ENCODE measurements at regions not wholly inside any gene's neighbourhood (a gene's known extent, or its start where the extent isn't known, plus 50 kb on each side); places are given as distances from the start of the nearest gene placed in this dataset.
"Not testable (repeated sequence)": the region's sequence is repeated elsewhere in the genome, so short reads cannot be mapped to it uniquely, and the experiment has no call there.

GRCh38 chr14:81584495-81584894 lies 50.8 kb upstream of the SEL1L start:
- WGBS (ENCODE audit: insufficient coverage, low lambda C conversion rate) = 100% methylated on average over 1 of the region's 2 CpGs
- peaks cover 1% of the 10 kb centered on the region for H3K4me1 ChIP-seq (ENCODE audit: control insufficient read depth, insufficient read depth, low read length)
- no peaks in the 10 kb centered on the region for H3K9me3 ChIP-seq (ENCODE audit: control insufficient read depth, low read depth, low read length)
- no peak overlapping the region for H3K4me3 ChIP-seq (ENCODE audit: low read length)
- DNase-seq = no peak
- no peaks in the 10 kb centered on the region for H3K36me3 ChIP-seq (ENCODE audit: control insufficient read depth, insufficient read depth, low read length)
- no peaks in the 10 kb centered on the region for H3K27me3 ChIP-seq (ENCODE audit: control insufficient read depth, insufficient read depth, low read length)
- no peak overlapping the region for H3K27ac ChIP-seq (ENCODE audit: low read length)

DNA sequence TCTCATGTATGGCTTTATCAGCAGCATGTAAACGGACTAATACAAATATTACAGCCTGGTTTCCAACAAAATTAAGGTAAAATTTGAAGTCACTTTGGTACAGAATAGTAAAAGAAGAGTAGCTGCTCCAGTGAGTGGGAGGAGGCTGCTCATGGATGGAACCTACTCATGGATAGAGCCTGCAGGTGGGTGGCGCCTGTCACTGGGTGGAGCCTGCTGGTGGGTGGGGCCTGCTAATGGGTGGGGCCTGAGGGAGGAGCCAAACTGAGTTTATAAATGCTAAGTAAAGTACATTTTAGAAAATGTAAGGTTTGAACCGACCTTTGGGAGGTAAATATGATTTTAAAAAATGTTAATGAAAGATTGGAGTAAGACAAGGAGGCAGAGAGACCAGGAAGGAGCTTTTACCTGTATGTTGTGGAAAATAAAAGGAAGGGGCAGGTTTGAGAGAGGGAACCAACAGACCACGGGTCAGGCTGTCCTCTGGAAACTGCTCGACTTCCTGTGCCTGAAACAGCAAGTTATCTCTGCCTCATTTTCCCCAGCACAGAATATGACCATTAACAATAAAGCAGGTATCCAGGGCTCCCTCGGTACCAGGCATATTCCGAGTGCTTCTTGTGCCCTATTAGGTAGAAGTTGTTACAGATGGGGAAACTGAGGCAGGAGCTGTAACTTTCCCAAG lies 55.9 kb upstream of the SEL1L start:
- Histone ChIP-seq H3K27me3 (ENCODE audit: control insufficient read depth, insufficient read depth, low read length) (no peaks in the 10 kb centered on the region), H3K4me1 (ENCODE audit: control insufficient read depth, insufficient read depth, low read length) (no peaks in the 10 kb centered on the region), H3K36me3 (ENCODE audit: control insufficient read depth, insufficient read depth, low read length) (no peaks in the 10 kb centered on the region), H3K4me3 (ENCODE audit: low read length) (no peak overlapping the region), H3K9me3 (ENCODE audit: control insufficient read depth, low read depth, low read length) (no peaks in the 10 kb centered on the region), H3K27ac (ENCODE audit: low read length) (no peak overlapping the region)
- 100% methylated on average over 2 of the region's 7 CpGs for WGBS (ENCODE audit: insufficient coverage, low lambda C conversion rate)
- no peak for DNase-seq

DNA sequence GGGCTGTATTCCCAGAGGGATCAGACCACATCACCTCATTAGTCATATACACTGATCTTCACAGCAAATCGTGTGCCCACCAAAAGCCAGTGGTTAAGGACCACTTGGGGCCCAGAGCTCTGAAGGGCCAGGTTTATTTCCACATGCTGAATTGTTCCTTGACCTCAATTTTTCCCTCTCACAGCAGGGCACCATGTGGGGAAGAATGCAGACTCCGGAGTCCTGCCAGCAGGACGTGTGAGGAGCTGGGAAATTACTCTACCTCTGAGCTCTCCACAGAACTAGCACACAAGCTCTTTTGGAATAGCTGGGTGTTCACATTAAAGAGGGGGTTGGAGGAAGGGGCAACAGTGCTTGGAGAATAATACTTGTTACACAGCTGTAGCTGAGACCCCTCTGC lies 57.6 kb upstream of the SEL1L start:
- H3K27me3 ChIP-seq (ENCODE audit: control insufficient read depth, insufficient read depth, low read length) = no peaks in the 10 kb centered on the region
- no peak overlapping the region for H3K27ac ChIP-seq (ENCODE audit: low read length)
- no peaks in the 10 kb centered on the region for H3K9me3 ChIP-seq (ENCODE audit: control insufficient read depth, low read depth, low read length)
- no peak overlapping the region for H3K4me3 ChIP-seq (ENCODE audit: low read length)
- H3K36me3 ChIP-seq (ENCODE audit: control insufficient read depth, insufficient read depth, low read length) = no peaks in the 10 kb centered on the region
- no peaks in the 10 kb centered on the region for H3K4me1 ChIP-seq (ENCODE audit: control insufficient read depth, insufficient read depth, low read length)
- WGBS (ENCODE audit: insufficient coverage, low lambda C conversion rate) = no CpG with 5 or more reads among the region's 3 CpGs
- no peak for DNase-seq

DNA sequence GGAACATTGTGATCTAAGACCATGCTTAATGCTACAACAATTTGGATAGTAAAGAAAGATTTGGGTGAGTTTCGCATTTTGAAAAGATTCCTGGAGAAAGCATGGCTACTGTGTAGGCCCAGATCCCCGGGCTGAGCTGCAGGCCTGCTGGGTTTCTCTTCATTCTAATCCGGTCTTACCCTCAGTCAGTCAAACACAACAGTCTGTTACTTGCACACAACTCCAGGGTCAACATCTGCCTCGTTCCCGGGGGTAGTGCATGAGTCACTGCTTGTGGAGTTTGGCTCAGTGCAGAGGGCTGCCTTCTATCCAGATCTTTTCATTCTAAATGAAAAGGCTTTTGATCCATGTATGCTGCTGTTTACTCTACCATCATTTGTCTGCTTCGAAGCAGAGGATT lies 60.4 kb upstream of the SEL1L start:
- no peaks in the 10 kb centered on the region for H3K9me3 ChIP-seq (ENCODE audit: control insufficient read depth, low read depth, low read length)
- DNase-seq = no peak
- no peaks in the 10 kb centered on the region for H3K27me3 ChIP-seq (ENCODE audit: control insufficient read depth, insufficient read depth, low read length)
- no peak overlapping the region for H3K27ac ChIP-seq (ENCODE audit: low read length)
- H3K4me1 ChIP-seq (ENCODE audit: control insufficient read depth, insufficient read depth, low read length) = no peaks in the 10 kb centered on the region
- no peaks in the 10 kb centered on the region for H3K36me3 ChIP-seq (ENCODE audit: control insufficient read depth, insufficient read depth, low read length)
- no CpG with 5 or more reads among the region's 6 CpGs for WGBS (ENCODE audit: insufficient coverage, low lambda C conversion rate)
- no peak overlapping the region for H3K4me3 ChIP-seq (ENCODE audit: low read length)

DNA sequence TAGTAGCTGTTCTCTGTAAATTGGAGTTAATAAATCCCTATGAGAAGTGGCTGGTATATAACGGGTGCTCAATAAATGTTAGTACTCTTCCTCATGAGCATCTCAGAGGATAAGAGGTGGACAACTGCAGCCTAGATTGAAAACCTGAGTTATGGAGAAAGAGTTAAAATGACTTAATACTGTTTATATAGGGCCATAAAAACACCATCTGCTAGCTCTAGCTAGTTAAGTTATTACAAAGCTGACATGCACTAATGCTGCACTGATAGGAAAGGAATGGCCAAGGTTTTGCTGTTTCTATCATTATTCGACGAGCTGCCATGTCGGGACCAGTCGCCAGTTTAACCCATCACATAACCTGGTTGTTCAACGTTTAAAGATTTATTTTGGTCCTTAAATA lies 72.0 kb upstream of the SEL1L start:
- H3K9me3 ChIP-seq (ENCODE audit: control insufficient read depth, low read depth, low read length) = no peaks in the 10 kb centered on the region
- DNase-seq = no peak
- no peak overlapping the region for H3K27ac ChIP-seq (ENCODE audit: low read length)
- no peaks in the 10 kb centered on the region for H3K36me3 ChIP-seq (ENCODE audit: control insufficient read depth, insufficient read depth, low read length)
- H3K4me3 ChIP-seq (ENCODE audit: low read length) = no peak overlapping the region
- no peaks in the 10 kb centered on the region for H3K27me3 ChIP-seq (ENCODE audit: control insufficient read depth, insufficient read depth, low read length)
- 12% methylated on average over 5 of the region's 6 CpGs for WGBS (ENCODE audit: insufficient coverage, low lambda C conversion rate)
- H3K4me1 ChIP-seq (ENCODE audit: control insufficient read depth, insufficient read depth, low read length) = no peaks in the 10 kb centered on the region

DNA sequence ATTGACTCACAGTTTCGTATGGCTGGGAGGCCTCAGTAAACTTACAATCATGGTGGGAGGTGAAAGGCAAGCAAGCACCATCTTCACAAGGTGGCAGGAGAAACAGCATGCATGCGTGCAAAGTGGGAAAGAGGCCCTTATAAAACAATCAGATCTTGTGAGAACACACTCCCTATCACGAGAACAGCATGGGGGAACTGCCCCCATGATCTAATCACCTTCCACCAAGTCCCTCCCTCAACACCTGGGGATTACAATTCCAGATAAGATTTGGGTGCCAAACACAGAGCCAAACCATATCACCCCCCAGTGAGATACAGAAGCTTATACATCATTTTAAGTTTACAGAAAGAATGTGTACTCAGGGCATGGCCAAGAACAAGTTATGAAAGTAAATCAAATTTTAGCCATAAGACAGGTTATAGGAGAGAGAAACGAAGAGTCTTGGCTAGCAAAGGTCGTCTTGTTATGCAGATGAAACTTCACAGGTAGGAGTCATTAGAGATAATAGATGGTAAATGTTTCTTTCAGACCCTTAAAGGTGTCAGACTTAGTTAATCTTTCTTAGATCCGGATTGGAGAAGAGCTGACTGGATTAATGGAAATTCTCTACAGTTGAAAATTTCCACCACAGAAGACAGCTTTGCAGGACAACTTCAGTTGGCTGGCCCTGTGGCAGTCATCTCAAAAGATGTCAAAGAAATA lies 79.8 kb upstream of the SEL1L start:
- Histone ChIP-seq H3K4me1 (ENCODE audit: control insufficient read depth, insufficient read depth, low read length) (no peaks in the 10 kb centered on the region), H3K9me3 (ENCODE audit: control insufficient read depth, low read depth, low read length) (no peaks in the 10 kb centered on the region), H3K27ac (ENCODE audit: low read length) (no peak overlapping the region), H3K27me3 (ENCODE audit: control insufficient read depth, insufficient read depth, low read length) (no peaks in the 10 kb centered on the region), H3K4me3 (ENCODE audit: low read length) (no peak overlapping the region), H3K36me3 (ENCODE audit: control insufficient read depth, insufficient read depth, low read length) (no peaks in the 10 kb centered on the region)
- WGBS (ENCODE audit: insufficient coverage, low lambda C conversion rate) = 67% methylated on average over 1 of the region's 6 CpGs
- DNase-seq = no peak

GRCh38 chr14:81614302-81614701 lies 80.6 kb upstream of the SEL1L start:
- not testable (repeated sequence) for H3K36me3 ChIP-seq (ENCODE audit: control insufficient read depth, insufficient read depth, low read length); DNase-seq
- no CpG with 5 or more reads among the region's 9 CpGs for WGBS (ENCODE audit: insufficient coverage, low lambda C conversion rate)

DNA sequence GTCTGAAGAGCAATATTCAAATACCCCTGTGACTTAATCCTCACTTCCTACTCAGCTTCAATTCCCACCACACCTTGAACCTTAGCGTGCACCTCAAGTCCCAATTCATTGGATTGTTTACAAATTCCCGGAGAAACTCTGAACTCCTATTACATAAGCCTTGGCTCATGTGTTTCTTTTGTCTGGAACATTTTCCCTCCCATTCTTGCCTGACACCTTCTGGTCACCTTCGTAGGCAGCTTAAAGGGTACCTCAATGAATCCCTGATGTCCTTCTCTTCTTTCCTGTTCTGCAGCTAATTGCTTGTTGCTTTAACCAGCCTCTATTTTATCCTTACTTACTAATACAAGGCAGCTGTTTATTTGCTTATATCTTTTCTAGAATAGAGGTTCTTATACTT lies 85.0 kb upstream of the SEL1L start:
- Histone ChIP-seq H3K4me3 (ENCODE audit: low read length) (no peak overlapping the region), H3K36me3 (ENCODE audit: control insufficient read depth, insufficient read depth, low read length) (no peaks in the 10 kb centered on the region), H3K9me3 (ENCODE audit: control insufficient read depth, low read depth, low read length) (no peaks in the 10 kb centered on the region), H3K4me1 (ENCODE audit: control insufficient read depth, insufficient read depth, low read length) (no peaks in the 10 kb centered on the region), H3K27ac (ENCODE audit: low read length) (no peak overlapping the region), H3K27me3 (ENCODE audit: control insufficient read depth, insufficient read depth, low read length) (no peaks in the 10 kb centered on the region)
- 43% methylated on average over 3 of the region's 3 CpGs for WGBS (ENCODE audit: insufficient coverage, low lambda C conversion rate)
- no peak for DNase-seq

More at GRCh38 chr14:81614302-81614701, 80.6 kb upstream of the SEL1L start:
- not testable (repeated sequence) for H3K4me1 ChIP-seq (ENCODE audit: control insufficient read depth, insufficient read depth, low read length); H3K27ac ChIP-seq (ENCODE audit: low read length); H3K9me3 ChIP-seq (ENCODE audit: control insufficient read depth, low read depth, low read length); H3K27me3 ChIP-seq (ENCODE audit: control insufficient read depth, insufficient read depth, low read length); H3K4me3 ChIP-seq (ENCODE audit: low read length)

DNA sequence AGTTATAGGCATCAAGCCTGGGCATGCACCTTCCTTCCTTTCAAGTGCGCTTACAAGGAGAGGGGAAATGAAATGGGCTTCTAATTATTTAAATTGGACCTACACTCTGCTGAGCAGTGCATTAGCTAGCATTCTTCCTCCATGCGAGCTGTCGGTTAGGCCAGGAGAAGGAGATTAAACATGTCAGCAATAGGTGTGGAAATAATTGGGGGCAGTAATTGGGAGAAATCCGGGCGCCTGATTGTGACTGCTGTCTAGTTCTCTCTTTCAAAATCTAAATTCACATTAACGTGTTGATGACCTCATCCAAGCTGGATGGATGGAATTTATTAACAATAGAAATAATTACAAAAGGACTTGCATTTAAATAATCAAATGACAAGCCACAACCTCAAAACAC lies 86.2 kb upstream of the SEL1L start:
- no peak for DNase-seq
- H3K36me3 ChIP-seq (ENCODE audit: control insufficient read depth, insufficient read depth, low read length) = no peaks in the 10 kb centered on the region
- H3K4me3 ChIP-seq (ENCODE audit: low read length) = no peak overlapping the region
- 100% methylated on average over 2 of the region's 6 CpGs for whole genome bisulfite sequencing (ENCODE audit: insufficient coverage, low lambda C conversion rate)
- no peaks in the 10 kb centered on the region for H3K9me3 ChIP-seq (ENCODE audit: control insufficient read depth, low read depth, low read length)
- H3K4me1 ChIP-seq (ENCODE audit: control insufficient read depth, insufficient read depth, low read length) = no peaks in the 10 kb centered on the region
- no peaks in the 10 kb centered on the region for H3K27me3 ChIP-seq (ENCODE audit: control insufficient read depth, insufficient read depth, low read length)
- no peak overlapping the region for H3K27ac ChIP-seq (ENCODE audit: low read length)

DNA sequence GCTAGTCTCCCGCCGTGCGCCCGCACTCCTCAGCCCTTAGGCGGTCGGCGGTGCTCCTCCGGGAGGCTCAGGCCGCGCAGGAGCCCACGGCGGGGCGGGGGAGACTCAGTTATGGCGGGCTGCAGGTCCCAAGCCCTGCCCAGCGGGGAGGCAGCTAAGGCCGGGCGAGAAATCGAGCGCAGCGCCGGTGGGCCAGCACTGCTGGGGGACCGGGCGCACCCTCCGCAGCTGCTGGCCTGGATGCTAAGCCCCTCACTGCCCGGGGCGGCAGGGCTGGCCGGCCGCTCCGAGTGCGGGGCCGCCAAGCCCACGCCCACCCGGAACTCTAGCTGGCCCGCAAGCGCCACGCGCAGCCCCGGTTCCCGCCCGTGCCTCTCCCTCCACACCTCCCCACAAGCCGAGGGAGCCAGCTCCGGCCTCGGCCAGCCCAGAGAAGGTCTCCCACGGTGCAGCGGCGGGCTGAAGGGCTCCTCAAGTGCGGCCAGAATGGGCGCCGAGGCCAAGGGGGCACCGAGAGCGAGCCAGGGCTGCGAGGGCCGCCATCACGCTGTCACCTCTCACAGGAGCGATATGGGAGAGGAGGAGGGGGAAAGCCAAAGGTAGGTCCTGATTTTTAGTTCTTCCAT lies 90.2 kb upstream of the SEL1L start:
- not testable (repeated sequence) for H3K4me1 ChIP-seq (ENCODE audit: control insufficient read depth, insufficient read depth, low read length); H3K27ac ChIP-seq (ENCODE audit: low read length); H3K9me3 ChIP-seq (ENCODE audit: control insufficient read depth, low read depth, low read length); DNase-seq; H3K4me3 ChIP-seq (ENCODE audit: low read length); H3K36me3 ChIP-seq (ENCODE audit: control insufficient read depth, insufficient read depth, low read length); H3K27me3 ChIP-seq (ENCODE audit: control insufficient read depth, insufficient read depth, low read length)
- no CpG with 5 or more reads among the region's 55 CpGs for WGBS (ENCODE audit: insufficient coverage, low lambda C conversion rate)
